HG02840 (cell line): ENCODE measurements at regions not wholly inside any gene's neighbourhood (a gene's known extent, or its start where the extent isn't known, plus 50 kb on each side); places are given as distances from the start of the nearest gene placed in this dataset.
"Not testable (repeated sequence)": the region's sequence is repeated elsewhere in the genome, so short reads cannot be mapped to it uniquely, and the experiment has no call there.

Experiments used
- ATAC-seq: cut with Tn5 transposase; IDR thresholded peaks from one replicate; pipeline ENCODE4 v1.9.1; 2021; ENCODE audit warnings: mild to moderate bottlenecking, moderate library complexity, moderate number of reproducible peaks; ENCODE audit not compliant: unreplicated experiment, low FRiP score

GRCh38 chr4:114085611-114086345 is 106.3 kb upstream of the ARSJ start:
- no peak for ATAC-seq

GRCh38 chr4:114087596-114088230 is 108.3 kb upstream of the ARSJ start:
- no peak for ATAC-seq

- ATAC-seq, result no peak
Measured at GRCh38 chr4:114088481-114088880, 109.0 kb upstream of the ARSJ start.

GRCh38 chr4:114091546-114091945 is 112.1 kb upstream of the ARSJ start:
- no peak for ATAC-seq

GRCh38 chr4:114093221-114093715 is 113.8 kb upstream of the ARSJ start:
- no peak for ATAC-seq

- ATAC-seq, result no peak
Measured at GRCh38 chr4:114100288-114101031, 121.0 kb upstream of the ARSJ start.

GRCh38 chr4:114103908-114104307 is 124.5 kb upstream of the ARSJ start:
- no peak for ATAC-seq

GRCh38 chr4:114108869-114109268 is 129.4 kb upstream of the ARSJ start:
- no peak for ATAC-seq

- ATAC-seq, result no peak
Measured at GRCh38 chr4:114109776-114110175, 130.3 kb upstream of the ARSJ start.

GRCh38 chr4:114115526-114115925 is 136.1 kb upstream of the ARSJ start:
- no peak for ATAC-seq

- no peak for ATAC-seq
Measured at GRCh38 chr4:114116861-114117260, 137.4 kb upstream of the ARSJ start.

- ATAC-seq, result no peak
Measured at GRCh38 chr4:114121221-114121620, 141.8 kb upstream of the ARSJ start.

GRCh38 chr4:114132199-114132598 is 152.8 kb upstream of the ARSJ start:
- no peak for ATAC-seq

GRCh38 chr4:114132830-114133229 is 153.4 kb upstream of the ARSJ start:
- ATAC-seq, result no peak

GRCh38 chr4:114136069-114136468 is 156.6 kb upstream of the ARSJ start:
- no peak for ATAC-seq

- ATAC-seq, result no peak
Measured at GRCh38 chr4:114137984-114138383, 158.5 kb upstream of the ARSJ start.

- no peak for ATAC-seq
Measured at GRCh38 chr4:114146947-114147618, 167.6 kb upstream of the ARSJ start.

GRCh38 chr4:114147619-114148208 is 168.3 kb upstream of the ARSJ start:
- not testable (repeated sequence) for ATAC-seq

- ATAC-seq, result not testable (repeated sequence)
Measured at GRCh38 chr4:114148372-114149070, 169.1 kb upstream of the ARSJ start.

- ATAC-seq, result no peak
Measured at GRCh38 chr4:114156371-114156770, 176.9 kb upstream of the ARSJ start.
